DOHH2 (cell line): ENCODE measurements at regions not wholly inside any gene's neighbourhood (a gene's known extent, or its start where the extent isn't known, plus 50 kb on each side); places are given as distances from the start of the nearest gene placed in this dataset.

Source experiments
- H3F3A ChIP-seq: fragments of 200-600 bp; sonication (generic), shearing (Covaris generic); 2 replicates; pipeline ENCODE4 v1.6.0; 2016; ENCODE audit warnings: antibody characterized with exemption, mild to moderate bottlenecking; ENCODE audit not compliant: control insufficient read depth, insufficient read depth
- H3K27ac ChIP-seq: fragments of 200-600 bp; sonication (generic); 2 replicates; pipeline ENCODE4 v1.5.1; 2014; ENCODE audit warnings: low read depth, mild to moderate bottlenecking, low read length, moderate library complexity
- H3K27me3 ChIP-seq: fragments of 200-600 bp; sonication (generic); 2 replicates; pipeline ENCODE4 v1.6.1; 2014; ENCODE audit warnings: mild to moderate bottlenecking, low read length, mixed read lengths; ENCODE audit not compliant: control insufficient read depth
- H3K36me3 ChIP-seq: fragments of 200-600 bp; sonication (generic); 2 replicates; pipeline ENCODE4 v1.6.1; 2014; ENCODE audit warnings: mild to moderate bottlenecking, low read length, moderate library complexity, mixed read lengths; ENCODE audit not compliant: control insufficient read depth
- H3K4me1 ChIP-seq: fragments of 200-600 bp; sonication (generic); 2 replicates; pipeline ENCODE4 v1.6.1; 2014; ENCODE audit warnings: mild to moderate bottlenecking, low read length, mixed read lengths; ENCODE audit not compliant: control insufficient read depth
- H3K4me2 ChIP-seq: fragments of 200-600 bp; sonication (generic); 2 replicates; pipeline ENCODE4 v1.6.0; 2014; ENCODE audit warnings: mild to moderate bottlenecking, low read length, moderate library complexity
- H3K4me3 ChIP-seq: fragments of 200-600 bp; sonication (generic); 2 replicates; pipeline ENCODE4 v1.5.1; 2014; ENCODE audit warnings: mild to moderate bottlenecking, low read length, mixed read lengths
- H3K79me2 ChIP-seq: fragments of 200-600 bp; sonication (generic); 2 replicates; pipeline ENCODE4 v1.6.1; 2014; ENCODE audit warnings: mild to moderate bottlenecking, low read length, mixed read lengths; ENCODE audit not compliant: control insufficient read depth
- H3K9me2 ChIP-seq: fragments of 200-600 bp; sonication (generic); replicated peaks from 2 replicates; pipeline ENCODE4 v1.6.1; 2014; ENCODE audit warnings: mild to moderate bottlenecking, low read length, mixed read lengths; ENCODE audit not compliant: control insufficient read depth
- H3K9me3 ChIP-seq: fragments of 200-600 bp; sonication (generic); 2 replicates; pipeline ENCODE4 v1.6.1; 2014; ENCODE audit warnings: antibody characterized with exemption, low read length, mixed read lengths; ENCODE audit not compliant: control insufficient read depth, insufficient read depth
- H4K20me1 ChIP-seq: fragments of 200-600 bp; sonication (generic); 2 replicates; pipeline ENCODE4 v1.6.0; 2014; ENCODE audit warnings: low read depth, mild to moderate bottlenecking, antibody characterized with exemption, low read length, moderate library complexity; ENCODE audit not compliant: control insufficient read depth, insufficient read depth
- EZH2phosphoT487 ChIP-seq: fragments of 200-600 bp; sonication (generic); IDR thresholded peaks from 2 replicates; pipeline ENCODE4 v1.6.1; 2017; ENCODE audit warnings: borderline replicate concordance, mild to moderate bottlenecking, antibody characterized with exemption, low read length, moderate library complexity, mixed read lengths
- TF ChIP-seq, protein P1 (sequence below): fragments of 200-600 bp; sonication (generic); IDR thresholded peaks from one replicate; pipeline ENCODE4 v1.5.1; 2014; ENCODE audit warnings: antibody characterized with exemption, mild to moderate bottlenecking, low read depth, low read length; ENCODE audit not compliant: poor library complexity, severe bottlenecking

DNA sequence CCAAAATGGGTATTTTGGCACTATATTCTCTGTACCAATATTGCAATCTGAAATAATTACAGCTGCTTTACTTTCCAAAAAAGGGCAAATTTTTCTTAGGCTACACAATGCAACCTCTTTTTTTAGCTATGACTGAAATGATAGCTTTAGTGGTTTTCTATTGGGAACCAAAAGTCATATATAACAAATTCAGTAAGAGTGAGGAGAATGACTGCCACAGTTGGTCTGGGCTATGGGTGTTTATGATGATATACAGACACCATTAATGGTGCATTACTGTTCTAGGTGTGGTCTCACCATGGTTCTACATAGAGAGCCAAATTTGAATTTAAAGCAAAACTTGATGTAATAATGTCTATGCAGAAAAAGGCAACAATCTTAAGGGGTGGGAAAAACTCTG is 72.3 kb upstream of the PTBP2 start:
- Histone ChIP-seq H3K36me3 (no peaks in the 10 kb centered on the region), H3K4me2 (no peak overlapping the region), H4K20me1 (no peaks in the 10 kb centered on the region)

GRCh38 chr1:96651517-96651916 is 70.1 kb upstream of the PTBP2 start:
- Histone ChIP-seq H3K27ac (no peak overlapping the region), H3K4me2 (no peak overlapping the region)
- TF ChIP-seq, protein P1, sequence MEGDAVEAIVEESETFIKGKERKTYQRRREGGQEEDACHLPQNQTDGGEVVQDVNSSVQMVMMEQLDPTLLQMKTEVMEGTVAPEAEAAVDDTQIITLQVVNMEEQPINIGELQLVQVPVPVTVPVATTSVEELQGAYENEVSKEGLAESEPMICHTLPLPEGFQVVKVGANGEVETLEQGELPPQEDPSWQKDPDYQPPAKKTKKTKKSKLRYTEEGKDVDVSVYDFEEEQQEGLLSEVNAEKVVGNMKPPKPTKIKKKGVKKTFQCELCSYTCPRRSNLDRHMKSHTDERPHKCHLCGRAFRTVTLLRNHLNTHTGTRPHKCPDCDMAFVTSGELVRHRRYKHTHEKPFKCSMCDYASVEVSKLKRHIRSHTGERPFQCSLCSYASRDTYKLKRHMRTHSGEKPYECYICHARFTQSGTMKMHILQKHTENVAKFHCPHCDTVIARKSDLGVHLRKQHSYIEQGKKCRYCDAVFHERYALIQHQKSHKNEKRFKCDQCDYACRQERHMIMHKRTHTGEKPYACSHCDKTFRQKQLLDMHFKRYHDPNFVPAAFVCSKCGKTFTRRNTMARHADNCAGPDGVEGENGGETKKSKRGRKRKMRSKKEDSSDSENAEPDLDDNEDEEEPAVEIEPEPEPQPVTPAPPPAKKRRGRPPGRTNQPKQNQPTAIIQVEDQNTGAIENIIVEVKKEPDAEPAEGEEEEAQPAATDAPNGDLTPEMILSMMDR = no peak
- no peak for TF ChIP-seq EZH2phosphoT487

More for the DNA sequence above, 72.3 kb upstream of the PTBP2 start:
- Histone ChIP-seq H3K9me3 (no peaks in the 10 kb centered on the region), H3K27ac (no peak overlapping the region), H3F3A (no peaks in the 10 kb centered on the region), H3K4me3 (no peak overlapping the region), H3K27me3 (no peaks in the 10 kb centered on the region), H3K4me1 (no peaks in the 10 kb centered on the region), H3K9me2 (no peaks in the 10 kb centered on the region), H3K79me2 (no peaks in the 10 kb centered on the region)
- TF ChIP-seq, protein P1 = no peak
- no peak for TF ChIP-seq EZH2phosphoT487

DNA sequence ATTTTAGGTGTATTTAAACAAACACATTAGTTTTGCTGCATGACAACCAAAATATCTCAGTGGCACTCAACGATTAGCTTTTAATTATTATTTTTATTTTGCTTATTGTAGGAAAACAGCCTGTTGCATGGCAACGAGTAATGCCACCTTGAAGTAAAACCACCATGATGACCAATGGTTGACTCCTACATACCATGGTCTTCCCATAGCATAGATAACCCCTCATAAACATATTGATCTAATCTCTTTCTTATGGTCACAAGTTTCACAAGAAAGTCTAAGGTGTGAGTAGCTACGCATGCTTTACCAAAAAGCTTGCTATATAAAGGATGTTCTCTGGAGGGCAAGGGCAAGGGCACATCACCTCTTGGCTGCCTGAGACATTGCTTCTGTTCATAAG is 61.5 kb upstream of the PTBP2 start:
- Histone ChIP-seq H4K20me1 (no peaks in the 10 kb centered on the region), H3K27ac (no peak overlapping the region), H3K4me3 (no peak overlapping the region), H3K4me1 (no peaks in the 10 kb centered on the region), H3K9me3 (no peaks in the 10 kb centered on the region), H3K79me2 (no peaks in the 10 kb centered on the region), H3K9me2 (no peaks in the 10 kb centered on the region), H3F3A (no peaks in the 10 kb centered on the region), H3K36me3 (no peaks in the 10 kb centered on the region), H3K27me3 (no peaks in the 10 kb centered on the region), H3K4me2 (no peak overlapping the region)
- TF ChIP-seq EZH2phosphoT487 = no peak
- TF ChIP-seq, protein P1 = no peak

More at GRCh38 chr1:96651517-96651916, 70.1 kb upstream of the PTBP2 start:
- H3K4me3 ChIP-seq = no peak overlapping the region
- no peaks in the 10 kb centered on the region for H4K20me1 ChIP-seq
- H3K9me3 ChIP-seq = no peaks in the 10 kb centered on the region
- H3K36me3 ChIP-seq = no peaks in the 10 kb centered on the region
- H3K9me2 ChIP-seq = no peaks in the 10 kb centered on the region
- no peaks in the 10 kb centered on the region for H3K27me3 ChIP-seq
- H3K4me1 ChIP-seq = no peaks in the 10 kb centered on the region
- H3K79me2 ChIP-seq = no peaks in the 10 kb centered on the region
- no peaks in the 10 kb centered on the region for H3F3A ChIP-seq

- no peaks in the 10 kb centered on the region for H3K36me3 ChIP-seq
- no peaks in the 10 kb centered on the region for H3K9me2 ChIP-seq
- H3K27me3 ChIP-seq = no peaks in the 10 kb centered on the region
- no peaks in the 10 kb centered on the region for H3K79me2 ChIP-seq
- H3K9me3 ChIP-seq = no peaks in the 10 kb centered on the region
- H3K4me3 ChIP-seq = no peak overlapping the region
- H3K4me1 ChIP-seq = no peaks in the 10 kb centered on the region
- H4K20me1 ChIP-seq = no peaks in the 10 kb centered on the region
- no peak overlapping the region for H3K4me2 ChIP-seq
- H3F3A ChIP-seq = no peaks in the 10 kb centered on the region
- H3K27ac ChIP-seq = no peak overlapping the region
- TF ChIP-seq, protein P1 = no peak
- TF ChIP-seq EZH2phosphoT487 = no peak
Measured at GRCh38 chr1:96660503-96660902, 61.1 kb upstream of the PTBP2 start.
